IPS DF 4.7 (cell line): ENCODE measurements at regions not wholly inside any gene's neighbourhood (a gene's known extent, or its start where the extent isn't known, plus 50 kb on each side); places are given as distances from the start of the nearest gene placed in this dataset.

Experiments used
- DNase-seq: peaks from one replicate; pipeline ENCODE4 v3.0.0-alpha.2; 2013; ENCODE audit warnings: low spot score; ENCODE audit errors: extremely low read depth

- DNase-seq: no peak
Measured at GRCh38 chr10:31584098-31584631, 265.1 kb downstream of the ZEB1 start.

GRCh38 chr10:31583293-31583692, 264.3 kb downstream of the ZEB1 start:
- DNase-seq: no peak

GRCh38 chr10:31582365-31583052, 263.5 kb downstream of the ZEB1 start:
- no peak for DNase-seq

- no peak for DNase-seq
Measured at GRCh38 chr10:31581741-31582323, 262.8 kb downstream of the ZEB1 start.

- no peak for DNase-seq
Measured at GRCh38 chr10:31580646-31581045, 261.6 kb downstream of the ZEB1 start.
